Rectal smooth muscle tissue (tissue), 1 donor: ENCODE measurements at regions not wholly inside any gene's neighbourhood (a gene's known extent, or its start where the extent isn't known, plus 50 kb on each side); places are given as distances from the start of the nearest gene placed in this dataset.

Experiments
- H3K27ac ChIP-seq: one replicate; pipeline ENCODE4 v1.7.0; 2013; ENCODE audit warnings: low read depth, low read length, inconsistent platforms
- H3K27me3 ChIP-seq: one replicate; pipeline ENCODE4 v1.7.0; 2013; ENCODE audit warnings: low read length; ENCODE audit not compliant: control insufficient read depth, insufficient read depth
- H3K36me3 ChIP-seq: one replicate; pipeline ENCODE4 v1.7.0; 2013; ENCODE audit warnings: low read length; ENCODE audit not compliant: control insufficient read depth, insufficient read depth
- H3K4me1 ChIP-seq: one replicate; pipeline ENCODE4 v1.7.0; 2013; ENCODE audit warnings: low read length; ENCODE audit not compliant: control insufficient read depth, insufficient read depth
- H3K4me3 ChIP-seq: one replicate; pipeline ENCODE4 v1.7.0; 2013; ENCODE audit warnings: low read length
- H3K9ac ChIP-seq: one replicate; pipeline ENCODE4 v1.7.0; 2013; ENCODE audit warnings: low read length

GRCh38 chr21:15528346-15528745, 201.4 kb upstream of the USP25 start:
- Histone ChIP-seq H3K27ac (no peak overlapping the region), H3K36me3 (no peaks in the 10 kb centered on the region), H3K9ac (no peak overlapping the region), H3K27me3 (no peaks in the 10 kb centered on the region), H3K4me3 (no peak overlapping the region), H3K4me1 (no peaks in the 10 kb centered on the region)

GRCh38 chr21:15531986-15532385, 197.8 kb upstream of the USP25 start:
- H3K9ac ChIP-seq: no peak overlapping the region
- H3K36me3 ChIP-seq: no peaks in the 10 kb centered on the region
- H3K4me3 ChIP-seq: no peak overlapping the region
- H3K27me3 ChIP-seq: no peaks in the 10 kb centered on the region
- H3K27ac ChIP-seq: no peak overlapping the region
- H3K4me1 ChIP-seq: no peaks in the 10 kb centered on the region

- Histone ChIP-seq H3K4me3 (no peak overlapping the region), H3K27ac (no peak overlapping the region), H3K27me3 (no peaks in the 10 kb centered on the region), H3K9ac (no peak overlapping the region), H3K4me1 (no peaks in the 10 kb centered on the region), H3K36me3 (no peaks in the 10 kb centered on the region)
Observed at GRCh38 chr21:15533618-15534017, 196.2 kb upstream of the USP25 start.

GRCh38 chr21:15534450-15534886, 195.3 kb upstream of the USP25 start:
- Histone ChIP-seq H3K27ac (no peak overlapping the region), H3K4me3 (no peak overlapping the region), H3K4me1 (no peaks in the 10 kb centered on the region), H3K9ac (no peak overlapping the region), H3K36me3 (no peaks in the 10 kb centered on the region), H3K27me3 (no peaks in the 10 kb centered on the region)

- no peaks in the 10 kb centered on the region for H3K27me3 ChIP-seq
- H3K4me3 ChIP-seq: no peak overlapping the region
- no peaks in the 10 kb centered on the region for H3K36me3 ChIP-seq
- no peaks in the 10 kb centered on the region for H3K4me1 ChIP-seq
- no peak overlapping the region for H3K9ac ChIP-seq
- no peak overlapping the region for H3K27ac ChIP-seq
Observed at GRCh38 chr21:15539376-15539775, 190.4 kb upstream of the USP25 start.

GRCh38 chr21:15543473-15543872, 186.3 kb upstream of the USP25 start:
- no peaks in the 10 kb centered on the region for H3K4me1 ChIP-seq

GRCh38 chr21:15549671-15550070, 180.1 kb upstream of the USP25 start:
- no peaks in the 10 kb centered on the region for H3K36me3 ChIP-seq
- H3K27ac ChIP-seq: no peak overlapping the region
- H3K4me1 ChIP-seq: no peaks in the 10 kb centered on the region
- H3K4me3 ChIP-seq: no peak overlapping the region
- no peaks in the 10 kb centered on the region for H3K27me3 ChIP-seq
- H3K9ac ChIP-seq: no peak overlapping the region

More at GRCh38 chr21:15543473-15543872, 186.3 kb upstream of the USP25 start:
- Histone ChIP-seq H3K27ac (no peak overlapping the region), H3K36me3 (no peaks in the 10 kb centered on the region), H3K27me3 (no peaks in the 10 kb centered on the region), H3K4me3 (no peak overlapping the region), H3K9ac (no peak overlapping the region)

GRCh38 chr21:15552914-15553494, 176.8 kb upstream of the USP25 start:
- H3K9ac ChIP-seq: no peak overlapping the region
- H3K4me1 ChIP-seq: no peaks in the 10 kb centered on the region

GRCh38 chr21:15557925-15558324, 171.9 kb upstream of the USP25 start:
- no peaks in the 10 kb centered on the region for H3K27me3 ChIP-seq
- no peak overlapping the region for H3K9ac ChIP-seq
- H3K27ac ChIP-seq: no peak overlapping the region
- H3K4me1 ChIP-seq: no peaks in the 10 kb centered on the region
- no peaks in the 10 kb centered on the region for H3K36me3 ChIP-seq
- H3K4me3 ChIP-seq: no peak overlapping the region

More at GRCh38 chr21:15552914-15553494, 176.8 kb upstream of the USP25 start:
- no peaks in the 10 kb centered on the region for H3K27me3 ChIP-seq
- no peak overlapping the region for H3K27ac ChIP-seq
- no peak overlapping the region for H3K4me3 ChIP-seq
- no peaks in the 10 kb centered on the region for H3K36me3 ChIP-seq

GRCh38 chr21:15558884-15559283, 170.9 kb upstream of the USP25 start:
- no peak overlapping the region for H3K27ac ChIP-seq
- no peaks in the 10 kb centered on the region for H3K36me3 ChIP-seq
- no peaks in the 10 kb centered on the region for H3K4me1 ChIP-seq
- H3K27me3 ChIP-seq: no peaks in the 10 kb centered on the region
- no peak overlapping the region for H3K4me3 ChIP-seq
- no peak overlapping the region for H3K9ac ChIP-seq

GRCh38 chr21:15559660-15560059, 170.1 kb upstream of the USP25 start:
- H3K4me1 ChIP-seq: no peaks in the 10 kb centered on the region
- no peak overlapping the region for H3K9ac ChIP-seq
- no peaks in the 10 kb centered on the region for H3K27me3 ChIP-seq
- H3K36me3 ChIP-seq: no peaks in the 10 kb centered on the region
- no peak overlapping the region for H3K27ac ChIP-seq
- no peak overlapping the region for H3K4me3 ChIP-seq

- H3K9ac ChIP-seq: no peak overlapping the region
- H3K36me3 ChIP-seq: no peaks in the 10 kb centered on the region
- no peaks in the 10 kb centered on the region for H3K27me3 ChIP-seq
- H3K4me3 ChIP-seq: no peak overlapping the region
- H3K4me1 ChIP-seq: no peaks in the 10 kb centered on the region
- no peak overlapping the region for H3K27ac ChIP-seq
Observed at GRCh38 chr21:15560383-15561056, 169.3 kb upstream of the USP25 start.

GRCh38 chr21:15562748-15563147, 167.0 kb upstream of the USP25 start:
- H3K36me3 ChIP-seq: no peaks in the 10 kb centered on the region
- H3K9ac ChIP-seq: no peak overlapping the region
- no peak overlapping the region for H3K27ac ChIP-seq

More at GRCh38 chr21:15562748-15563147, 167.0 kb upstream of the USP25 start:
- no peaks in the 10 kb centered on the region for H3K4me1 ChIP-seq
- no peaks in the 10 kb centered on the region for H3K27me3 ChIP-seq
- no peak overlapping the region for H3K4me3 ChIP-seq
